Esophagus (tissue), 2 donors: ENCODE measurements at regions not wholly inside any gene's neighbourhood (a gene's known extent, or its start where the extent isn't known, plus 50 kb on each side); places are given as distances from the start of the nearest gene placed in this dataset.

ENCODE experiments used
- H3K27ac ChIP-seq, 2 donors: one replicate each; pipeline ENCODE4 v1.5.1; 2013; ENCODE audit warnings: low read depth in 2 of 2, mild to moderate bottlenecking in 2 of 2, inconsistent platforms in 1 of 2, low read length in 1 of 2, moderate library complexity in 1 of 2
- H3K27me3 ChIP-seq, 2 donors: one replicate each; pipeline ENCODE4 v1.6.1; 2013; ENCODE audit warnings: low read length in 2 of 2, control low read depth in 1 of 2, mild to moderate bottlenecking in 1 of 2; ENCODE audit not compliant: insufficient read depth in 2 of 2, control insufficient read depth in 1 of 2
- H3K36me3 ChIP-seq, 2 donors: one replicate each; pipeline ENCODE4 v1.6.1; 2013; ENCODE audit warnings: low read length in 1 of 2; ENCODE audit not compliant: control insufficient read depth in 2 of 2, insufficient read depth in 2 of 2
- H3K4me1 ChIP-seq, 2 donors: one replicate each; pipeline ENCODE4 v1.6.1; 2013; ENCODE audit warnings: low read length in 1 of 2; ENCODE audit not compliant: control insufficient read depth in 2 of 2, insufficient read depth in 2 of 2
- H3K4me3 ChIP-seq, 2 donors: one replicate each; pipeline ENCODE4 v1.5.1; 2013; ENCODE audit warnings: low read length in 2 of 2, mild to moderate bottlenecking in 2 of 2, low read depth in 1 of 2, moderate library complexity in 1 of 2
- H3K9me3 ChIP-seq, 2 donors: one replicate each; pipeline ENCODE4 v1.6.1; 2013; ENCODE audit warnings: mild to moderate bottlenecking in 2 of 2, low read depth in 1 of 2, low read length in 1 of 2, moderate library complexity in 1 of 2; ENCODE audit not compliant: control insufficient read depth in 2 of 2, insufficient read depth in 1 of 2
- WGBS, 2 donors: extraction: QIAGEN DNeasy Blood & Tissue Kit; methylation state at CpG; one replicate each; pipeline ENCODE4 v1.1.7; 2013; 5-methylcytosine and 5-hydroxymethylcytosine counted together
- donor health status: healthy with polysubstance abuse.
- donor health status: Bipolar disorder and iron deficiency.

DNA sequence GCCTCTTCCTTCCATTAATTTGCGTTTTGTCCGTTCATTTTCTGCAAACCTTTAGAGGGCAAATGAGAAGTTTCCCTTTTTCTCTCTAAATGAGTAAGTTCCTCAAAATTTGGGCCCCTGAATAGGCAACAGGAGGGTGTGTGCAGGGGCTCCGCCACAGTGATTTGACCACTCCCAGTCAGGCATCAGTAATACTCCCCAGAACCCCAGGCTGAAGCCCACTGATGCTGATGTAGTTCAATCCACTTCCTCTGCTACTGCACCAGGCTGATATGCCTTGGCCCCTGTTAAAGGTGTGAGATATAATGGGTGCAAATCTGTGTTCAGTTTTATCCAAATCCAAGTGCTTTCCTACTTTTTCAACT lies 1150.0 kb downstream of the RPIA start:
- peaks cover 0 to 16% of the 10 kb centered on the region in 2 donors for H3K9me3 ChIP-seq
- WGBS, 2 donors = 50 to 60% methylated on average over 3 of the region's 3 CpGs
- no peaks in the 10 kb centered on the region for H3K36me3 ChIP-seq
- no peak overlapping the region for H3K4me3 ChIP-seq
- no peak overlapping the region for H3K27ac ChIP-seq
- no peaks in the 10 kb centered on the region for H3K4me1 ChIP-seq
- no peaks in the 10 kb centered on the region for H3K27me3 ChIP-seq

DNA sequence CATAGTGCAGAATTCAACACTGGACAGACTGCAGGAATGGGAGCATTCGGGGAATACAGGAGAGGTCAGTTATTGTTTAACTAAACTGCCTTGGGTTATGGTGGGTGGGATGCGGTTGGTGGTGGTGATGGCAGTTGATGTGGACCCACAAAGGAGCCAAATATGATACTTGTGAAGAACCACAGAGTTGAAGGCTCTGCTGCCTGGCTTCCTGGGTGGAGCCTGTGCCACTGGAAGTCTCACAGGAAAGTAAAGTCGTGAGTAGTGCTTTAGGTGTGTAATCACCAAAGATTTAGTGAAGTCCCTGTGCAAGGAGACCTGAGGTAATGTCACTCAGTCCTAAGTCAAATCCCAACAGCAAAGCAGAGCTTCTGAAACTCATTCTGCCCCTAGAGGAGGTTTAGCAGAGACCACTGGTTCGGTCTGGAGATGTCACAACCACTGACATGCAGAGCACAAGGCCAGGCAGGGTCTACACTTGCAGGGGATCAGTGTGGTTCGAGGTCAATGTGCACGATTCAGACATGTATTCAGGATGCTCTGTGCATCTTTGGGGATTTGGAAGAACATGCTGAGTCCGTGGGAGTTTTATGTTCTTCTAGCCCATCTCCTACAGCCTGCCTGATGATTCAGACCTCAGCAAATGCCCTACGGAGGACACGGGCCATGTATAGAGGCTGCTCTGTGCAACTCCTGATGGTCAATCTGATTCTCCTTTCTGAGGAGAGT lies 1150.9 kb downstream of the RPIA start:
- Histone ChIP-seq H3K36me3 (no peaks in the 10 kb centered on the region), H3K9me3 (peaks cover 0 to 16% of the 10 kb centered on the region in 2 donors), H3K4me1 (no peaks in the 10 kb centered on the region), H3K4me3 (no peak overlapping the region), H3K27me3 (no peaks in the 10 kb centered on the region), H3K27ac (no peak overlapping the region)
- WGBS, 2 donors = 49 to 54% methylated on average over 9 of the region's 9 CpGs

DNA sequence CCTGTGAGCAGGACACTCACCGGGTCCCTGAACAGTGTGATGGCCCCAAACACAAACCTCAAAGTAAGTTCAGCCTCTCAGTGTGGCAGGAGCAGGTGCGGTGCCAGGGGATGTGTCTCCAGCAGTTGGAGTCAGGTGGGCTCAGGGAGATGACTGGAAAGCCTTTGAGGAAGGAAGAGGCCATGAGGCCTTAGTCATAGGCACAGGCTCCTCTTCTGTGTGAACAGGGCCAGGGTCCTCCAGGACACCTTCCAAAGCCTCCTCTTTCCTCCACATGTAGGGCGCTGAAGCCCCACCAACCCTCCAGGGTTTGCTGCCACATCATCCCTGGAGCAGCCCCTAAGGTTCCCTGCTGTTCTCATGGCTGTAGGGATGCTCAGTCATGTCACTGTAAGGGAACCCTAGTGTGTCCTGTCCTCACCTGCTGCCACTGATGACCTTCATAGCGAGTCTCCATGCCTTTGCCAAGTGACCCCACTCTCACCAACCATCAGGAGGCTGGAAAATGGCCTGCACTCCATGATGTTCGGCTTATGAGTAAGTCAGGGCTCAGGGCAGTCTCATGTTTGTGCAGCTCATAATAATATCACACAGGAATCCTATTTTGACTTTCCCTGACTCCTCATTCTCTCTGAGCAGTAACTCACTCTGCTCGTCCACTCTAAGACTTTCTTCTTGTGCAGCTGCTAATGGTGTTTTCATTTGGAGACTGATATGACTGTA lies 1152.9 kb downstream of the RPIA start:
- 47 to 52% methylated on average over 6 of the region's 6 CpGs for WGBS, 2 donors
- H3K27ac ChIP-seq = no peak overlapping the region
- H3K9me3 ChIP-seq = peaks cover 0 to 13% of the 10 kb centered on the region in 2 donors
- H3K36me3 ChIP-seq = no peaks in the 10 kb centered on the region
- H3K27me3 ChIP-seq = no peaks in the 10 kb centered on the region
- no peaks in the 10 kb centered on the region for H3K4me1 ChIP-seq
- H3K4me3 ChIP-seq = no peak overlapping the region

DNA sequence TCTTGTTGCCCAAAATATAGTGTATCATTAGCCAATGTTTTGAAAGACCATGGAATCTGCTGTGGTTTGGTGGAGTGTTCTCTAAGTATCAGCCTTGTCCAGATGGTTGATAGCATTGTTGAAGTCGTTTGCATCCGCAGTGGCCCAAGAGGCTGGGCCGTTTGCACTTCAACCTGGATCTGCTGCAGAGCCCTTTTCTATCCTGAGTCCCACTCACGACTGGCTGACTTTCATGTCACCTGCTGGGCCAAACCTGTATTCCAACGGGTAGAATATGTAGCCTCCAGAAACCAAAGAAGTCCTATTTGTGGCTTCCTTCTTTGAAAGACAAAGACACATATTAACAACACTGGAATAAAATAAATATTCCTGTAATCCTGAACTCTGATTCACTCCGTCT lies 1154.1 kb downstream of the RPIA start:
- Histone ChIP-seq H3K9me3 (peaks cover 0 to 10% of the 10 kb centered on the region in 2 donors), H3K27me3 (no peaks in the 10 kb centered on the region), H3K36me3 (no peaks in the 10 kb centered on the region), H3K27ac (no peak overlapping the region), H3K4me3 (no peak overlapping the region), H3K4me1 (no peaks in the 10 kb centered on the region)
- 53 to 55% methylated on average over 6 of the region's 6 CpGs for WGBS, 2 donors

DNA sequence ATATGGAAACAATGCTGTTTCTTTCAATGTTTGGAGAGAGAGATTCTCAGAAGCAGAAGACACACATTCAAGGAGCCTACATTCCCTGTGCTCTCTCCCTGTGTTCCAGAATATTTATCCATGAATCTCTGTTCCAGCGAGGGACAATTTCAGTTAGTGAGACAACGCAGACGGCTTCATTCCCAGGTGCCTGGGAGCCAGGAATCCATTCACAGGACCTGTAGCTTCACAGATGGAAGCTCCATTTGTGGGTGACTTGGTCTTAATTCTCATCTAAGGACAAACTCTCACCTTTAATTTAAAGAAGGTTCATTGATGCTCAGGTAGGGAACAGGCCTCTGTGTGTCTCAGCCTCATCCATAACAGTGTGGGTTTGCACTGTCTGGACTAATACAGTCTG lies 1156.6 kb downstream of the RPIA start:
- Histone ChIP-seq H3K27me3 (no peaks in the 10 kb centered on the region), H3K36me3 (no peaks in the 10 kb centered on the region), H3K27ac (no peak overlapping the region), H3K9me3 (no peaks in the 10 kb centered on the region), H3K4me1 (no peaks in the 10 kb centered on the region), H3K4me3 (no peak overlapping the region)
- WGBS, 2 donors = 82 to 85% methylated on average over 3 of the region's 3 CpGs

DNA sequence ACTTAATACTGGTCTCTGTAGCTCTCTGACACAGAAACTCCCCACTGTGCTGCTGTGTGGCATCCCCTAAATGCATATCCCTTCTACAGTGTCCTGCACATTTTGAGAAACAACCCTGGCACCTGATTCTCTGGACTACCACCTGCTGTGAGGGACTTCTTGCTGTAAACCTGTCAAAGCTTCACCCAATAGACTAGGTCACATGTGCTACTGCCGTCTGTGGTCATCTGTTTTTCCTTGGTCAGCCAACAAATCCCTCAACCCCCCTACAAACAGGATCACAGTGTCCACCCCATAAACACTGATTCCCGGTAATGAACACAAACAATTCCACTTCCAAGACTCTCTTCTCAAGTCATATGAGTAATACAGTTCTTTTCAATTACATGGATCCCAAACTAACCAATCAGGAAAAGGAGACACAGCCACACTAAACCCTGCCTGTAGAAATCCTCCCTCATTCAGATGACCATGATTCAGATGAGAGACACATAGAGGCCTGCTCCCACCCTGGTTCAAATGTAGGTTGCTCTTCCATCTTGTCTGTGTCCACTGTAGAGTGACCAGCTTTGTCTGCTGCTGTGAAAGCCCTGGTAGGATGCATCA lies 1157.4 kb downstream of the RPIA start:
- no peak overlapping the region for H3K4me3 ChIP-seq
- H3K36me3 ChIP-seq = no peaks in the 10 kb centered on the region
- WGBS, 2 donors = 38 to 51% methylated on average over 2 of the region's 2 CpGs
- H3K4me1 ChIP-seq = no peaks in the 10 kb centered on the region
- no peaks in the 10 kb centered on the region for H3K9me3 ChIP-seq
- H3K27me3 ChIP-seq = no peaks in the 10 kb centered on the region
- H3K27ac ChIP-seq = no peak overlapping the region

DNA sequence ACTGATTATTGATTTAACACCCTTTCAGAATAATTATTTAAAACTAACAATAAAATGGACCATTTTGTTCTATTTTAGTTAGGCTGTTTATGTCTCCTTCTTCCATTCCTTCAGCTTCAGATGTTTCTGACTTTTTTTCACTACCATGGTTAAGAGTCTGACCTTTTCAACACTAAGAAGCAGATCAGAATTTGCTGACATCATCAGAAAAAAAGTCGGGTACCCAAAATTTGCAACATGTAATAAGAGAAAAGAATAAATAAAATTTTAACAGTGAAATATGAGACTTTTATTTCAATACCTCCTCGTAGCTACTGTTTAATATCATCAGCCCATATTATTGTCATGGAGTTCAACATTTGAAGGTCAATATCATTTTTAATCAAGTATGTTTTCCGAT lies 1158.3 kb downstream of the RPIA start:
- Histone ChIP-seq H3K4me3 (no peak overlapping the region), H3K36me3 (no peaks in the 10 kb centered on the region), H3K9me3 (no peaks in the 10 kb centered on the region), H3K27ac (no peak overlapping the region), H3K27me3 (no peaks in the 10 kb centered on the region), H3K4me1 (no peaks in the 10 kb centered on the region)
- WGBS, 2 donors = 69 to 71% methylated on average over 3 of the region's 3 CpGs

DNA sequence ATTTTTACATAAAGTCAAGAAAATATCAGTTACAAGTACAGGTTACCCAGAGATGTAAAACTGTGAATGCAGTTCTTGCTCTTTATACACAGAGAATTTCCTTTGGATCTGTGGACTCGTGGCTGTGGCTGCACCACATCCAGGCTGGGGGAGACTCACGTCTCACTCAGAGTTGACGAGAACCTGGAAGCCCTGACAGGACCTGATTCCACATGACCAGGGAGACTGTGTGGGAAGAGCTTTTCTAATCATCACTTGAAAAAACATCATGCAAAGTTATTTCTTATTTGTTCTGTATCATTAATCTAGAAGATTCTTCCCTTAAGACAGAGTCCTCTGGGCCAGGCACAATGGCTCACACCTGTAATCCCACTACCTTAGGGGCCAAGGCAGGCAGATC lies 1159.0 kb downstream of the RPIA start:
- 66 to 67% methylated on average over 3 of the region's 3 CpGs for WGBS, 2 donors
- Histone ChIP-seq H3K4me3 (no peak overlapping the region), H3K9me3 (no peaks in the 10 kb centered on the region), H3K27me3 (no peaks in the 10 kb centered on the region), H3K27ac (no peak overlapping the region), H3K4me1 (no peaks in the 10 kb centered on the region), H3K36me3 (no peaks in the 10 kb centered on the region)

DNA sequence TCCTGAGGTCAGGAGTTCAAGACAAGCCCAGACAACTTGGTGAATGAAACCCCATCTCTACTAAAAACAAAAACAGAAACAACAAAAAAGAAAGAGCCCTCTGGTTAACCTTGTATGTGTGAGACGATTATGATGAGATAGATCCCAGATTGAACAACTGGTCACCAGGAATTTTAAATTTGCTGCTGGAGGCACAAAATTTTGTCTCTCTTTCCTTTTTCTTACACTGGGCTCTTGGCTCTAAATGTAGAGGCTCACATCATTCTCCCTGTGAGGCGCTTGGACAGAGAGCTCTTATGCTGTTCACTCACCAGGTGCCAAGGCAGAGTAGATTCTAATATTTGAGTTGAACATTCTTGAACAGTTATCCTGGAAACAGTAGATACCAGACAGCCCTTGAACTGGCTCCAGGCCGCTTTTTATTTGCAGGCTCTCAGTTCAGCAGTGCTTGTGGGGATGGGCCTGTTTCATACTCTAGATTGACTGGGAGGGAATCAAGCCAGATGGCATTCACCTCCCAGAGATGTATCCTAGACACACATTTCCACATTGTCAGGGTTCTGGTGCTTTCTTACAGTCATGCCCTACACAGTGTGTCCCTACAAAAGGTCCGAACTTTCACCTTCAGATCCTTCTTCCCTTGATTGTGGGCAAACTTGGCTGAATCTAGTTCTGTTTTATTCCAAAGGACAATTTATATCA lies 1159.6 kb downstream of the RPIA start:
- no peaks in the 10 kb centered on the region for H3K9me3 ChIP-seq
- 77 to 84% methylated on average over 4 of the region's 4 CpGs for WGBS, 2 donors
- H3K36me3 ChIP-seq = no peaks in the 10 kb centered on the region
- H3K27ac ChIP-seq = no peak overlapping the region
- H3K27me3 ChIP-seq = no peaks in the 10 kb centered on the region
- no peak overlapping the region for H3K4me3 ChIP-seq
- H3K4me1 ChIP-seq = no peaks in the 10 kb centered on the region
